Lower leg skin (tissue), 3 donors: ENCODE measurements at regions not wholly inside any gene's neighbourhood (a gene's known extent, or its start where the extent isn't known, plus 50 kb on each side); places are given as distances from the start of the nearest gene placed in this dataset.

Experiments used
- POLR2A ChIP-seq, 2 donors: fragments of 450-650 bp; IDR thresholded peaks; one replicate each; pipeline ENCODE4 v1.6.1; 2016 to 2017; ENCODE audit warnings: antibody characterized with exemption in 2 of 2, mild to moderate bottlenecking in 1 of 2, moderate library complexity in 1 of 2
- TF ChIP-seq, protein P1 (sequence below), 3 donors: fragments of 450-650 bp; IDR thresholded peaks; one replicate each; pipeline ENCODE4 v1.5.1; 2016; ENCODE audit warnings: antibody characterized with exemption in 3 of 3, mild to moderate bottlenecking in 3 of 3, moderate library complexity in 2 of 3

GRCh38 chr12:17652436-17652835, 437.6 kb downstream of the RERGL start:
- TF ChIP-seq, protein P1, sequence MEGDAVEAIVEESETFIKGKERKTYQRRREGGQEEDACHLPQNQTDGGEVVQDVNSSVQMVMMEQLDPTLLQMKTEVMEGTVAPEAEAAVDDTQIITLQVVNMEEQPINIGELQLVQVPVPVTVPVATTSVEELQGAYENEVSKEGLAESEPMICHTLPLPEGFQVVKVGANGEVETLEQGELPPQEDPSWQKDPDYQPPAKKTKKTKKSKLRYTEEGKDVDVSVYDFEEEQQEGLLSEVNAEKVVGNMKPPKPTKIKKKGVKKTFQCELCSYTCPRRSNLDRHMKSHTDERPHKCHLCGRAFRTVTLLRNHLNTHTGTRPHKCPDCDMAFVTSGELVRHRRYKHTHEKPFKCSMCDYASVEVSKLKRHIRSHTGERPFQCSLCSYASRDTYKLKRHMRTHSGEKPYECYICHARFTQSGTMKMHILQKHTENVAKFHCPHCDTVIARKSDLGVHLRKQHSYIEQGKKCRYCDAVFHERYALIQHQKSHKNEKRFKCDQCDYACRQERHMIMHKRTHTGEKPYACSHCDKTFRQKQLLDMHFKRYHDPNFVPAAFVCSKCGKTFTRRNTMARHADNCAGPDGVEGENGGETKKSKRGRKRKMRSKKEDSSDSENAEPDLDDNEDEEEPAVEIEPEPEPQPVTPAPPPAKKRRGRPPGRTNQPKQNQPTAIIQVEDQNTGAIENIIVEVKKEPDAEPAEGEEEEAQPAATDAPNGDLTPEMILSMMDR (IDR thresholded peaks at IDR 0.05), result no peak
- TF ChIP-seq POLR2A (IDR thresholded peaks at IDR 0.05), result no peak
